ENCODE measurements at regions not wholly inside any gene's neighbourhood (a gene's known extent, or its start where the extent isn't known, plus 50 kb on each side); places are given as distances from the start of the nearest gene placed in this dataset.

DNA sequence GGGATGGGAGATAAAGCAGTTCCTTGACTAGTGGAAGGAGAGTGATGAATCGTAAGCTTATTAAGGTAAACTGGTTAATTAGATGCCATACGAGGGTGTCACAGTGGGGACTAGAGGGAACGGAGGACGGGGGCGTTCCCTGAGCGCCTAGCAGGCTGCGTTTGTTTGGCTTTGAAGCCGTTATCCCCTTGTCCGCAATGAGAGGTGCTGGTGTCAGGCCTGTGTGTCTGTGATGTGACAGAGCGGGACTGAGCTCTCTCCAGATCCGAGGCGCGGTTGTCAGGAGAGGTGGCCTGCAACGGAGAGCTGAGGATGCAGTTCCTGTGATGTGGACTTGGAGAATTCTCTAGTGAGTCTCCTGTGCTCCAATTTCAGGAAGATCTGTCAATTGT, 60.0 kb upstream of the PRPS1L1 start:
- 40% methylated on average over 11 of the region's 14 CpGs for WGBS (ENCODE audit: low lambda C conversion rate)
- no peak overlapping the region for H3K27ac ChIP-seq (ENCODE audit: extremely low read length, insufficient read depth, low read length)
- no peaks in the 10 kb centered on the region for H3K79me2 ChIP-seq (ENCODE audit: insufficient read depth, low read length)
- peak; percentile 32; the same call in 1 of the 3 replicates for ATAC-seq
- no peak for FAIRE-seq
- H4K20me1 ChIP-seq (ENCODE audit: insufficient read depth, low read length), result no peaks in the 10 kb centered on the region
- intact Hi-C loops (cut with micrococcal nuclease; ENCODE audit: unreplicated experiment), result no loop called here
- TF ChIP-seq RCOR2 (CRISPR knock-in tag; IDR thresholded peaks at IDR 0.05) (no peak), KDM2A (CRISPR knock-in tag; IDR thresholded peaks at IDR 0.05; ENCODE audit: borderline replicate concordance, low read depth) (no peak), ZNF619 (CRISPR knock-in tag; IDR thresholded peaks at IDR 0.05) (no peak), ZSCAN25 (CRISPR knock-in tag; IDR thresholded peaks at IDR 0.05) (no peak), ZNF724P (CRISPR knock-in tag; IDR thresholded peaks at IDR 0.05; ENCODE audit: borderline replicate concordance) (no peak), KDM3A (CRISPR knock-in tag; IDR thresholded peaks at IDR 0.05; ENCODE audit: low read depth) (no peak), KDM5A (IDR thresholded peaks at IDR 0.05; ENCODE audit: borderline replicate concordance, low read length) (no peak), ZIK1 (CRISPR knock-in tag; IDR thresholded peaks at IDR 0.05; ENCODE audit: borderline replicate concordance, low read depth) (no peak), ZNF10 (CRISPR knock-in tag; IDR thresholded peaks at IDR 0.05; ENCODE audit: borderline replicate concordance, low read depth) (no peak), KMT2B (CRISPR knock-in tag; IDR thresholded peaks at IDR 0.05) (no peak)
- TF ChIP-seq, protein P1, sequence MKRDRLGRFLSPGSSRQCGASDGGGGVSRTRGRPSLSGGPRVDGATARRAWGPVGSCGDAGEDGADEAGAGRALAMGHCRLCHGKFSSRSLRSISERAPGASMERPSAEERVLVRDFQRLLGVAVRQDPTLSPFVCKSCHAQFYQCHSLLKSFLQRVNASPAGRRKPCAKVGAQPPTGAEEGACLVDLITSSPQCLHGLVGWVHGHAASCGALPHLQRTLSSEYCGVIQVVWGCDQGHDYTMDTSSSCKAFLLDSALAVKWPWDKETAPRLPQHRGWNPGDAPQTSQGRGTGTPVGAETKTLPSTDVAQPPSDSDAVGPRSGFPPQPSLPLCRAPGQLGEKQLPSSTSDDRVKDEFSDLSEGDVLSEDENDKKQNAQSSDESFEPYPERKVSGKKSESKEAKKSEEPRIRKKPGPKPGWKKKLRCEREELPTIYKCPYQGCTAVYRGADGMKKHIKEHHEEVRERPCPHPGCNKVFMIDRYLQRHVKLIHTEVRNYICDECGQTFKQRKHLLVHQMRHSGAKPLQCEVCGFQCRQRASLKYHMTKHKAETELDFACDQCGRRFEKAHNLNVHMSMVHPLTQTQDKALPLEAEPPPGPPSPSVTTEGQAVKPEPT (CRISPR knock-in tag; IDR thresholded peaks at IDR 0.05; ENCODE audit: low read depth), result no peak
- TF ChIP-seq, protein P2, sequence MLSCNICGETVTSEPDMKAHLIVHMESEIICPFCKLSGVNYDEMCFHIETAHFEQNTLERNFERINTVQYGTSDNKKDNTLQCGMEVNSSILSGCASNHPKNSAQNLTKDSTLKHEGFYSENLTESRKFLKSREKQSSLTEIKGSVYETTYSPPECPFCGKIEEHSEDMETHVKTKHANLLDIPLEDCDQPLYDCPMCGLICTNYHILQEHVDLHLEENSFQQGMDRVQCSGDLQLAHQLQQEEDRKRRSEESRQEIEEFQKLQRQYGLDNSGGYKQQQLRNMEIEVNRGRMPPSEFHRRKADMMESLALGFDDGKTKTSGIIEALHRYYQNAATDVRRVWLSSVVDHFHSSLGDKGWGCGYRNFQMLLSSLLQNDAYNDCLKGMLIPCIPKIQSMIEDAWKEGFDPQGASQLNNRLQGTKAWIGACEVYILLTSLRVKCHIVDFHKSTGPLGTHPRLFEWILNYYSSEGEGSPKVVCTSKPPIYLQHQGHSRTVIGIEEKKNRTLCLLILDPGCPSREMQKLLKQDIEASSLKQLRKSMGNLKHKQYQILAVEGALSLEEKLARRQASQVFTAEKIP (CRISPR knock-in tag; IDR thresholded peaks at IDR 0.05; ENCODE audit: borderline replicate concordance), result no peak
- TF ChIP-seq, protein P3, sequence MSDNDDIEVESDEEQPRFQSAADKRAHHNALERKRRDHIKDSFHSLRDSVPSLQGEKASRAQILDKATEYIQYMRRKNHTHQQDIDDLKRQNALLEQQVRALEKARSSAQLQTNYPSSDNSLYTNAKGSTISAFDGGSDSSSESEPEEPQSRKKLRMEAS (IDR thresholded peaks at IDR 0.05), result no peak
- TF ChIP-seq, protein P4, sequence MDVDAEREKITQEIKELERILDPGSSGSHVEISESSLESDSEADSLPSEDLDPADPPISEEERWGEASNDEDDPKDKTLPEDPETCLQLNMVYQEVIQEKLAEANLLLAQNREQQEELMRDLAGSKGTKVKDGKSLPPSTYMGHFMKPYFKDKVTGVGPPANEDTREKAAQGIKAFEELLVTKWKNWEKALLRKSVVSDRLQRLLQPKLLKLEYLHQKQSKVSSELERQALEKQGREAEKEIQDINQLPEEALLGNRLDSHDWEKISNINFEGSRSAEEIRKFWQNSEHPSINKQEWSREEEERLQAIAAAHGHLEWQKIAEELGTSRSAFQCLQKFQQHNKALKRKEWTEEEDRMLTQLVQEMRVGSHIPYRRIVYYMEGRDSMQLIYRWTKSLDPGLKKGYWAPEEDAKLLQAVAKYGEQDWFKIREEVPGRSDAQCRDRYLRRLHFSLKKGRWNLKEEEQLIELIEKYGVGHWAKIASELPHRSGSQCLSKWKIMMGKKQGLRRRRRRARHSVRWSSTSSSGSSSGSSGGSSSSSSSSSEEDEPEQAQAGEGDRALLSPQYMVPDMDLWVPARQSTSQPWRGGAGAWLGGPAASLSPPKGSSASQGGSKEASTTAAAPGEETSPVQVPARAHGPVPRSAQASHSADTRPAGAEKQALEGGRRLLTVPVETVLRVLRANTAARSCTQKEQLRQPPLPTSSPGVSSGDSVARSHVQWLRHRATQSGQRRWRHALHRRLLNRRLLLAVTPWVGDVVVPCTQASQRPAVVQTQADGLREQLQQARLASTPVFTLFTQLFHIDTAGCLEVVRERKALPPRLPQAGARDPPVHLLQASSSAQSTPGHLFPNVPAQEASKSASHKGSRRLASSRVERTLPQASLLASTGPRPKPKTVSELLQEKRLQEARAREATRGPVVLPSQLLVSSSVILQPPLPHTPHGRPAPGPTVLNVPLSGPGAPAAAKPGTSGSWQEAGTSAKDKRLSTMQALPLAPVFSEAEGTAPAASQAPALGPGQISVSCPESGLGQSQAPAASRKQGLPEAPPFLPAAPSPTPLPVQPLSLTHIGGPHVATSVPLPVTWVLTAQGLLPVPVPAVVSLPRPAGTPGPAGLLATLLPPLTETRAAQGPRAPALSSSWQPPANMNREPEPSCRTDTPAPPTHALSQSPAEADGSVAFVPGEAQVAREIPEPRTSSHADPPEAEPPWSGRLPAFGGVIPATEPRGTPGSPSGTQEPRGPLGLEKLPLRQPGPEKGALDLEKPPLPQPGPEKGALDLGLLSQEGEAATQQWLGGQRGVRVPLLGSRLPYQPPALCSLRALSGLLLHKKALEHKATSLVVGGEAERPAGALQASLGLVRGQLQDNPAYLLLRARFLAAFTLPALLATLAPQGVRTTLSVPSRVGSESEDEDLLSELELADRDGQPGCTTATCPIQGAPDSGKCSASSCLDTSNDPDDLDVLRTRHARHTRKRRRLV (CRISPR knock-in tag; IDR thresholded peaks at IDR 0.05), result no peak
- in situ Hi-C loops (cut with HindIII; ENCODE audit: extremely low pct_ligation_motif_present, low pct_unique_long_range_greater_than_20kb), result no loop called here
- ChIA-PET POLR2A (no interaction called here), CTCF (ENCODE audit: low intra/inter-chr PET ratio, low total read pairs) (no interaction called here)
- H3K9me3 ChIP-seq (ENCODE audit: low read length), result peaks cover under 1% of the 10 kb centered on the region; the same call in 1 of the 2 replicates
- H3K4me3 ChIP-seq (replicated peaks in 1 of 3; ENCODE audit: insufficient read depth in 1 of 3, low read depth in 2 of 3, low read length in 3 of 3), result no peak overlapping the region
- no peak for DNase-seq (ENCODE audit: low spot score)
- no peak overlapping the region for H3K4me2 ChIP-seq (ENCODE audit: low read depth, low read length)
- BruUV-seq (replicated peaks), result no TSS peak
- no peak overlapping the region for H2AFZ ChIP-seq (ENCODE audit: low read length)
- no peaks in the 10 kb centered on the region for H3K36me3 ChIP-seq (replicated peaks in 1 of 2; ENCODE audit: control insufficient read depth in 1 of 2, insufficient read depth in 2 of 2, low read length in 2 of 2)
- no peak overlapping the region for H3K9ac ChIP-seq (ENCODE audit: insufficient read depth, low read depth, low read length)
- H3K27me3 ChIP-seq (ENCODE audit: control insufficient read depth in 1 of 2, insufficient read depth in 2 of 2, low read length in 2 of 2), result peaks cover 0 to 23% of the 10 kb centered on the region in 2 experiments; a peak in 2 of 5 replicates
- H3K4me1 ChIP-seq (ENCODE audit: insufficient read depth, low read length), result no peaks in the 10 kb centered on the region
